HepG2 (cell line): ENCODE measurements at regions not wholly inside any gene's neighbourhood (a gene's known extent, or its start where the extent isn't known, plus 50 kb on each side); places are given as distances from the start of the nearest gene placed in this dataset.

Experiments used
- CREB1 ChIP-seq, 2 experiments: fragments of 450-650 bp in 1 of 2; IDR thresholded peaks; 2 replicates each; pipeline ENCODE4 v1.6.1; 2016 to 2017; ENCODE audit warnings: control low read depth in 1 of 2, mild to moderate bottlenecking in 1 of 2, missing compliant biosample characterization in 1 of 2, missing genetic modification characterization in 1 of 2
- HHEX ChIP-seq: IDR thresholded peaks from 2 replicates; pipeline ENCODE4 v1.6.1; 2016; ENCODE audit warnings: control low read depth
- PHF20 ChIP-seq: sonication (generic); formaldehyde crosslinking; IDR thresholded peaks from 2 replicates; pipeline ENCODE4 v1.5.0; 2020; ENCODE audit warnings: mild to moderate bottlenecking, missing genetic modification reagents
- SALL2 ChIP-seq: sonication (generic); formaldehyde crosslinking; IDR thresholded peaks from 2 replicates; pipeline ENCODE4 v1.8.1; 2023; ENCODE audit warnings: mild to moderate bottlenecking, missing genetic modification reagents, inconsistent platforms

- no peak for TF ChIP-seq CREB1 (IDR thresholded peaks at IDR 0.05)
- no peak for TF ChIP-seq CREB1 (CRISPR knock-in tag; IDR thresholded peaks at IDR 0.05)
- no peak for TF ChIP-seq PHF20 (CRISPR knock-in tag)
- no peak for TF ChIP-seq SALL2
- TF ChIP-seq HHEX (CRISPR knock-in tag): no peak
Observed at GRCh38 chr2:17104454-17104853, 413.8 kb downstream of the RAD51AP2 start.
